Amniotic stem cell (primary cell): ENCODE measurements at regions not wholly inside any gene's neighbourhood (a gene's known extent, or its start where the extent isn't known, plus 50 kb on each side); places are given as distances from the start of the nearest gene placed in this dataset.
"Not testable (repeated sequence)": the region's sequence is repeated elsewhere in the genome, so short reads cannot be mapped to it uniquely, and the experiment has no call there.

Experiments used
- DNase-seq: peaks from one replicate; lab custom pipeline; 2025; lab: John Stamatoyannopoulos, UW

- not testable (repeated sequence) for DNase-seq
These were observed 82.7 kb upstream of the METTL9 start for GRCh38 chr16:21516705-21517040.

- DNase-seq: not testable (repeated sequence)
These were observed 82.1 kb upstream of the METTL9 start for GRCh38 chr16:21517263-21517662.

GRCh38 chr16:21519361-21520133, 79.8 kb upstream of the METTL9 start:
- DNase-seq: not testable (repeated sequence)

- peak; percentile 85 for DNase-seq
These were observed 79.0 kb upstream of the METTL9 start for GRCh38 chr16:21520134-21521047.

- DNase-seq: not testable (repeated sequence)
These were observed 78.4 kb upstream of the METTL9 start for GRCh38 chr16:21521048-21521389.

- not testable (repeated sequence) for DNase-seq
These were observed 77.8 kb upstream of the METTL9 start for GRCh38 chr16:21521390-21522143.

GRCh38 chr16:21522846-21523245, 76.5 kb upstream of the METTL9 start:
- not testable (repeated sequence) for DNase-seq

- DNase-seq: no peak
These were observed 75.8 kb upstream of the METTL9 start for GRCh38 chr16:21523411-21524067.

- DNase-seq: no peak
These were observed 75.2 kb upstream of the METTL9 start for GRCh38 chr16:21524068-21524751.

- DNase-seq: not testable (repeated sequence)
These were observed 74.7 kb upstream of the METTL9 start for GRCh38 chr16:21524752-21525028.

GRCh38 chr16:21525029-21525895, 74.1 kb upstream of the METTL9 start:
- DNase-seq: not testable (repeated sequence)

GRCh38 chr16:21525956-21526922, 73.1 kb upstream of the METTL9 start:
- not testable (repeated sequence) for DNase-seq

- DNase-seq: no peak
These were observed 72.2 kb upstream of the METTL9 start for GRCh38 chr16:21526923-21527807.

GRCh38 chr16:21529060-21529658, 70.2 kb upstream of the METTL9 start:
- not testable (repeated sequence) for DNase-seq

- DNase-seq: not testable (repeated sequence)
These were observed 68.5 kb upstream of the METTL9 start for GRCh38 chr16:21530729-21531383.

- DNase-seq: not testable (repeated sequence)
These were observed 66.4 kb upstream of the METTL9 start for GRCh38 chr16:21532996-21533395.

- not testable (repeated sequence) for DNase-seq
These were observed 65.9 kb upstream of the METTL9 start for GRCh38 chr16:21533474-21533873.
